ENCODE measurements at regions not wholly inside any gene's neighbourhood (a gene's known extent, or its start where the extent isn't known, plus 50 kb on each side); places are given as distances from the start of the nearest gene placed in this dataset.

DNA sequence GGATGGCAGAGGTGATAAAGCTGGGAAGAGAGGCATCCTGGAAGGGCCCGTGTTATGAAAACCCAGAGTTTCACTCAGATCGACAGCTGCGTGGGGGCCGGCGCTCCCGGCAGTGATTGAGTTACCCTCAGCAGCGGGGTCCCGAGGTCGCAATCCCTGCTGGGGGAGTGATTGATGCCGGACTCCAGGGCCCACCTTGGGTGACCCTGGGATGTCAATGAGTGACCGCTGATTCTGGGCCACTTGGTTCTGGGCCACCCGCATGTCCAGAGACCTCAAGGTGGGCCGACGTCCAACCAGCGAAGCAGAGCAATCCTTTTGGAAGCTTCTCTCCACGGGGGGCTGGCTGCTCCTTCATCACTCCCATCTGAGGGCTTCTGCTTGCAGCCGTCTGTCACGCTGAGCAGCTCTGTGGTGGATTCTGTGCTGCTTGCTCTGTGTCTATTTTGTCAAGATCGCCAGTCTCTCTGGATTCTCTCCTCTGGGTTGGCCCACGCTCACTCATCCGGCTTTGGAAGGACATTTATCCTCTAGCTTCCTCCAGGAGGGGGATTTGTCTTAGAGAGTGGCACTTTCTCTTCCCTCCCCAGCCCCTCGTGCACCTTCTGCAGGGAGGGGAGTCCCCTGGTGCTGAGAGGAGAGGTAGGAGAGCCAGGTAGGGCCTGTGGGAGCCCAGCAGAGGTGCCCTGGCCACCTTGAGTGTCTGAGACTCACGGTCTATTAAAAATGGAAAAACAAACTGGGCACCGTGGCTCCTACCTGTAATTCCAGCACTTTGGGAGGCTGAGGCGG lies 110.9 kb upstream of the C1orf174 start:
- no peaks in the 10 kb centered on the region for H3K79me2 ChIP-seq (ENCODE audit: insufficient read depth, low read length)
- no peaks in the 10 kb centered on the region for H3K27me3 ChIP-seq (ENCODE audit: insufficient read depth, low read length)
- H3K9me3 ChIP-seq (ENCODE audit: insufficient read depth, low read depth, low read length), result peaks cover 2% of the 10 kb centered on the region
- Mint-ChIP-seq H3K27ac (ENCODE audit: unreplicated experiment) (no peak overlapping the region), H3K4me3 (ENCODE audit: unreplicated experiment) (no peak overlapping the region), H3K27me3 (ENCODE audit: low read depth, unreplicated experiment) (no peaks in the 10 kb centered on the region), H3K36me3 (ENCODE audit: low read depth, unreplicated experiment) (no peaks in the 10 kb centered on the region), H3K9me3 (ENCODE audit: unreplicated experiment) (peaks cover 9% of the 10 kb centered on the region), H3K4me1 (ENCODE audit: low read depth, unreplicated experiment) (no peaks in the 10 kb centered on the region)
- DNase-seq (ENCODE audit: low read depth) (no peak), FAIRE-seq (no peak)
- H3K4me1 ChIP-seq (ENCODE audit: insufficient read depth, low read length), result no peaks in the 10 kb centered on the region
- H4K20me1 ChIP-seq (ENCODE audit: insufficient read depth, low read length), result no peaks in the 10 kb centered on the region
- no peak overlapping the region for H2AFZ ChIP-seq (ENCODE audit: low read depth, low read length)
- no peaks in the 10 kb centered on the region for H3K36me3 ChIP-seq (ENCODE audit: insufficient read depth, low read length)
- no peak for TF ChIP-seq EZH2 (IDR thresholded peaks at IDR 0.05; ENCODE audit: insufficient read depth, low read length)
- TF ChIP-seq, protein P1, sequence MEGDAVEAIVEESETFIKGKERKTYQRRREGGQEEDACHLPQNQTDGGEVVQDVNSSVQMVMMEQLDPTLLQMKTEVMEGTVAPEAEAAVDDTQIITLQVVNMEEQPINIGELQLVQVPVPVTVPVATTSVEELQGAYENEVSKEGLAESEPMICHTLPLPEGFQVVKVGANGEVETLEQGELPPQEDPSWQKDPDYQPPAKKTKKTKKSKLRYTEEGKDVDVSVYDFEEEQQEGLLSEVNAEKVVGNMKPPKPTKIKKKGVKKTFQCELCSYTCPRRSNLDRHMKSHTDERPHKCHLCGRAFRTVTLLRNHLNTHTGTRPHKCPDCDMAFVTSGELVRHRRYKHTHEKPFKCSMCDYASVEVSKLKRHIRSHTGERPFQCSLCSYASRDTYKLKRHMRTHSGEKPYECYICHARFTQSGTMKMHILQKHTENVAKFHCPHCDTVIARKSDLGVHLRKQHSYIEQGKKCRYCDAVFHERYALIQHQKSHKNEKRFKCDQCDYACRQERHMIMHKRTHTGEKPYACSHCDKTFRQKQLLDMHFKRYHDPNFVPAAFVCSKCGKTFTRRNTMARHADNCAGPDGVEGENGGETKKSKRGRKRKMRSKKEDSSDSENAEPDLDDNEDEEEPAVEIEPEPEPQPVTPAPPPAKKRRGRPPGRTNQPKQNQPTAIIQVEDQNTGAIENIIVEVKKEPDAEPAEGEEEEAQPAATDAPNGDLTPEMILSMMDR (IDR thresholded peaks at IDR 0.05; ENCODE audit: insufficient read depth, low read depth, low read length), result no peak
- no peak overlapping the region for H3K27ac ChIP-seq (ENCODE audit: low read depth, low read length)
- H3K4me2 ChIP-seq (ENCODE audit: low read length), result no peak overlapping the region
- H3K4me3 ChIP-seq (ENCODE audit: insufficient read depth, low read depth, low read length), result no peak overlapping the region
- no peak overlapping the region for H3K9ac ChIP-seq (ENCODE audit: low read length)

DNA sequence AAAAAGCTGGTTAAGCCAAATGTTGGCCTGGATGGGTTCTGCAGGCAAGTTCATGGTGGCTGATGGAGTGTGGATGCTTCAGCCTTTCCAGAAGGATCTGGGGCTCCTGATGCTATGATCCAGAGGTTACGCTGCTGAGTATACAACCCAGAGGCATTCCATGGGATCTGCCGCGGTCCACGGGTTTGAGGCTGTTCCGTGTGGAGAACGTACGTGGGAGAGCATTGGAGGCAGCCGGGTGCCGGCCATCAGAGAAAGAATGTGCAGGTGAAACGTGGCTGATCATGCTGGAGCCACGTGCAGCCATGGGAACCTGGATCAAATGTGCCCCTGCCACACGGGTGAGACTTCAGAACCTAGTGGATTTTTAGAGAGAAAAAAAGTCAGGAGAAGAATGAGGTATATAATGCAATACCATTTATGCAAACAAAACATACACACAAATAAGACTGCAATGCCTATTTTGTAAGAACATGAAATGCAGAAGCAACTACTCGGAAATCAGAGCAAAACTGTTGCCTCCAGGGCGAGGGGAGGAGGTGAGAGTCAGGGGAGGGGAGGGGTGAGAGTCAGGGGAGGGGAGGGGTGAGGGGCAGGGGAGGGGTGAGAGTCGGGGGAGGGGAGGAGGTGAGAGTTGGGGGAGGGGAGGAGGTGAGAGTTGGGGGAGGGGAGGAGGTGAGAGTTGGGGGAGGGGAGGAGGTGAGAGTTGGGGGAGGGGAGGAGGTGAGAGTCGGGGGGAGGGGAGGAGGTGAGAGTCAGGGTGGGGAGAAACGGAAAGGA lies 116.5 kb upstream of the C1orf174 start:
- no peaks in the 10 kb centered on the region for H3K36me3 Mint-ChIP-seq (ENCODE audit: low read depth, unreplicated experiment)

More for the DNA sequence above, 116.5 kb upstream of the C1orf174 start:
- TF ChIP-seq EZH2 (IDR thresholded peaks at IDR 0.05; ENCODE audit: insufficient read depth, low read length), result no peak
- TF ChIP-seq, protein P1 (IDR thresholded peaks at IDR 0.05; ENCODE audit: insufficient read depth, low read depth, low read length), result no peak
- FAIRE-seq, result no peak
- no peaks in the 10 kb centered on the region for H3K4me1 ChIP-seq (ENCODE audit: insufficient read depth, low read length)
- H3K36me3 ChIP-seq (ENCODE audit: insufficient read depth, low read length), result no peaks in the 10 kb centered on the region
- H3K9me3 Mint-ChIP-seq (ENCODE audit: unreplicated experiment), result peaks cover 19% of the 10 kb centered on the region
- DNase-seq (ENCODE audit: low read depth), result no peak
- no peak overlapping the region for H3K4me2 ChIP-seq (ENCODE audit: low read length)
- no peak overlapping the region for H2AFZ ChIP-seq (ENCODE audit: low read depth, low read length)
- no peaks in the 10 kb centered on the region for H3K79me2 ChIP-seq (ENCODE audit: insufficient read depth, low read length)
- no peaks in the 10 kb centered on the region for H4K20me1 ChIP-seq (ENCODE audit: insufficient read depth, low read length)
- no peak overlapping the region for H3K4me3 Mint-ChIP-seq (ENCODE audit: unreplicated experiment)
- no peaks in the 10 kb centered on the region for H3K4me1 Mint-ChIP-seq (ENCODE audit: low read depth, unreplicated experiment)
- H3K4me3 ChIP-seq (ENCODE audit: insufficient read depth, low read depth, low read length), result no peak overlapping the region
- H3K9ac ChIP-seq (ENCODE audit: low read length), result no peak overlapping the region
- H3K27me3 Mint-ChIP-seq (ENCODE audit: low read depth, unreplicated experiment), result peaks cover 9% of the 10 kb centered on the region
- H3K27ac ChIP-seq (ENCODE audit: low read depth, low read length), result no peak overlapping the region
- no peaks in the 10 kb centered on the region for H3K27me3 ChIP-seq (ENCODE audit: insufficient read depth, low read length)
- H3K27ac Mint-ChIP-seq (ENCODE audit: unreplicated experiment), result no peak overlapping the region
- H3K9me3 ChIP-seq (ENCODE audit: insufficient read depth, low read depth, low read length), result peaks cover 5% of the 10 kb centered on the region
